ENCODE measurements at regions not wholly inside any gene's neighbourhood (a gene's known extent, or its start where the extent isn't known, plus 50 kb on each side); places are given as distances from the start of the nearest gene placed in this dataset.

- TF ChIP-seq SMC3 (conservative IDR thresholded peaks at IDR 0.05; ENCODE audit: insufficient read depth, low read depth, low read length) = no peak
Measured at GRCh38 chr3:176867681-176868663, 329.3 kb downstream of the TBL1XR1 start (continued).

- no peak overlapping the region for H3K9ac ChIP-seq (ENCODE audit: insufficient read depth in 1 of 2, low read depth in 2 of 2, low read length in 2 of 2)
- no peak overlapping the region for H3K27ac ChIP-seq (ENCODE audit: extremely low read depth, low read depth, low read length)
- intact Hi-C loops (cut with micrococcal nuclease) = no loop called here
- DNase-seq (ENCODE audit: extremely low read depth in 1 of 4, low spot score in 3 of 4) = no peak
- ChIA-PET POLR2A (no interaction called here), CTCF (ENCODE audit: low intra/inter-chr PET ratio) (no interaction called here)
- FAIRE-seq = no peak
- no TSS peak for BruUV-seq (replicated peaks)
- H3K27me3 ChIP-seq (ENCODE audit: control insufficient read depth in 2 of 2, insufficient read depth in 2 of 2, low read length in 2 of 2) = no peaks in the 10 kb centered on the region
- no peaks in the 10 kb centered on the region for H3K36me3 ChIP-seq (ENCODE audit: control insufficient read depth, insufficient read depth, low read length)
- H3K9me3 ChIP-seq (replicated peaks; ENCODE audit: control insufficient read depth, insufficient read depth, low read depth, low read length) = no peaks in the 10 kb centered on the region
- H2AFZ ChIP-seq (ENCODE audit: low read depth, low read length) = no peak overlapping the region; the same call in 1 of the 2 replicates
- no peak for ATAC-seq
- in situ Hi-C loops (cut with MboI) = no loop called here
- H3K4me2 ChIP-seq (ENCODE audit: insufficient read depth, low read length) = no peak overlapping the region
- no peaks in the 10 kb centered on the region for H3K4me1 ChIP-seq (replicated peaks in 1 of 2; ENCODE audit: control insufficient read depth in 2 of 2, insufficient read depth in 2 of 2, low read length in 2 of 2)
- H4K20me1 ChIP-seq (replicated peaks; ENCODE audit: control insufficient read depth, insufficient read depth, low read length) = no peaks in the 10 kb centered on the region
- 0% methylated on average over 4 of the region's 4 CpGs for WGBS (ENCODE audit: insufficient coverage, low coverage, missing lambda C conversion rate)
- H3K9me1 ChIP-seq (ENCODE audit: control insufficient read depth, insufficient read depth, low read length) = no peaks in the 10 kb centered on the region
- no peaks in the 10 kb centered on the region for H3K79me2 ChIP-seq (ENCODE audit: control insufficient read depth, insufficient read depth, low read length)
- TF ChIP-seq RFX5 (IDR thresholded peaks at IDR 0.05; ENCODE audit: low read depth, low read length) = no peak
- H3K4me3 ChIP-seq = no peak overlapping the region
Measured at GRCh38 chr3:176861137-176861536, 336.1 kb downstream of the TBL1XR1 start.

- Histone ChIP-seq H3K4me1 (replicated peaks in 1 of 2; ENCODE audit: control insufficient read depth in 2 of 2, insufficient read depth in 2 of 2, low read length in 2 of 2) (no peaks in the 10 kb centered on the region), H3K4me2 (ENCODE audit: insufficient read depth, low read length) (no peak overlapping the region), H3K27ac (ENCODE audit: extremely low read depth, low read depth, low read length) (no peak overlapping the region), H4K20me1 (replicated peaks; ENCODE audit: control insufficient read depth, insufficient read depth, low read length) (no peaks in the 10 kb centered on the region), H3K27me3 (ENCODE audit: control insufficient read depth in 2 of 2, insufficient read depth in 2 of 2, low read length in 2 of 2) (no peaks in the 10 kb centered on the region), H3K9me1 (ENCODE audit: control insufficient read depth, insufficient read depth, low read length) (no peaks in the 10 kb centered on the region), H3K4me3 (no peak overlapping the region), H3K9ac (ENCODE audit: insufficient read depth in 1 of 2, low read depth in 2 of 2, low read length in 2 of 2) (no peak overlapping the region), H2AFZ (ENCODE audit: low read depth, low read length) (no peak overlapping the region), H3K36me3 (ENCODE audit: control insufficient read depth, insufficient read depth, low read length) (no peaks in the 10 kb centered on the region), H3K79me2 (ENCODE audit: control insufficient read depth, insufficient read depth, low read length) (no peaks in the 10 kb centered on the region), H3K9me3 (replicated peaks; ENCODE audit: control insufficient read depth, insufficient read depth, low read depth, low read length) (no peaks in the 10 kb centered on the region)
- BruUV-seq (replicated peaks) = no TSS peak
- DNase-seq (ENCODE audit: extremely low read depth in 1 of 4, low spot score in 3 of 4) (no peak), FAIRE-seq (no peak), ATAC-seq (no peak)
- ChIA-PET POLR2A (no interaction called here), CTCF (ENCODE audit: low intra/inter-chr PET ratio) (no interaction called here)
- in situ Hi-C loops (cut with MboI) (no loop called here), intact Hi-C loops (cut with micrococcal nuclease) (no loop called here)
- TF ChIP-seq SIX5 (IDR thresholded peaks at IDR 0.05; ENCODE audit: borderline replicate concordance in 1 of 2, insufficient read depth in 1 of 2, low read depth in 1 of 2, low read length in 2 of 2) = no peak
- no peak for TF ChIP-seq E2F5 (CRISPR knock-in tag; IDR thresholded peaks at IDR 0.05)
- TF ChIP-seq CBX3 (IDR thresholded peaks at IDR 0.05; ENCODE audit: borderline replicate concordance in 1 of 2, low read length in 2 of 2) = no peak
- no peak for TF ChIP-seq EHMT2 (IDR thresholded peaks at IDR 0.05)
- no peak for TF ChIP-seq HDAC6 (IDR thresholded peaks at IDR 0.05; ENCODE audit: low read depth, low read length)
- no peak for TF ChIP-seq ZNF75A (CRISPR knock-in tag; IDR thresholded peaks at IDR 0.05)
- TF ChIP-seq ZNF12 (CRISPR knock-in tag; IDR thresholded peaks at IDR 0.05) = no peak
Measured at GRCh38 chr3:176856721-176857120, 340.6 kb downstream of the TBL1XR1 start.

Data from K562 (cell line).